WI38 (cell line): ENCODE measurements at regions not wholly inside any gene's neighbourhood (a gene's known extent, or its start where the extent isn't known, plus 50 kb on each side); places are given as distances from the start of the nearest gene placed in this dataset.

Experiments used
- H3K4me3 ChIP-seq: 2 replicates; pipeline ENCODE4 v1.5.1; 2011; ENCODE audit warnings: low read depth, mild to moderate bottlenecking, control low read depth, low read length
- CTCF ChIP-seq: IDR thresholded peaks from 2 replicates; pipeline ENCODE4 v1.5.1; 2012; ENCODE audit warnings: low read depth, mild to moderate bottlenecking, control low read depth, low read length

- TF ChIP-seq CTCF: no peak
- no peak overlapping the region for H3K4me3 ChIP-seq
Measured at GRCh38 chr10:90605506-90605905, 252.3 kb downstream of the HTR7 start.

- no peak for TF ChIP-seq CTCF
- H3K4me3 ChIP-seq: no peak overlapping the region
Measured at GRCh38 chr10:90612276-90612675, 245.6 kb downstream of the HTR7 start.

- TF ChIP-seq CTCF: no peak
- H3K4me3 ChIP-seq: no peak overlapping the region
Measured at GRCh38 chr10:90614631-90615030, 243.2 kb downstream of the HTR7 start.

- no peak for TF ChIP-seq CTCF
- no peak overlapping the region for H3K4me3 ChIP-seq
Measured at GRCh38 chr10:90621577-90621976, 236.3 kb downstream of the HTR7 start.

- TF ChIP-seq CTCF: no peak
- no peak overlapping the region for H3K4me3 ChIP-seq
Measured at GRCh38 chr10:90635111-90635765, 222.6 kb downstream of the HTR7 start.

- no peak overlapping the region for H3K4me3 ChIP-seq
- TF ChIP-seq CTCF: no peak
Measured at GRCh38 chr10:90640756-90641155, 217.1 kb downstream of the HTR7 start.

GRCh38 chr10:90641731-90642130, 216.1 kb downstream of the HTR7 start:
- H3K4me3 ChIP-seq: no peak overlapping the region
- no peak for TF ChIP-seq CTCF
